Smooth muscle cell (in vitro differentiated cells): ENCODE measurements at regions not wholly inside any gene's neighbourhood (a gene's known extent, or its start where the extent isn't known, plus 50 kb on each side); places are given as distances from the start of the nearest gene placed in this dataset.

Experiments
- DNase-seq: peaks from one replicate; lab custom pipeline; 2025; ENCODE audit not compliant: unreplicated experiment; lab: John Stamatoyannopoulos, UW
- H2AFZ ChIP-seq: fragments of 200-600 bp; sonication (generic); 2 replicates; pipeline ENCODE4 v1.6.0; 2016; ENCODE audit warnings: antibody characterized with exemption, low read depth, mild to moderate bottlenecking
- H3F3A ChIP-seq: fragments of 200-600 bp; sonication (generic); 2 replicates; pipeline ENCODE4 v1.6.0; 2017; ENCODE audit warnings: antibody characterized with exemption, low read depth
- H3K27ac ChIP-seq: fragments of 200-600 bp; sonication (generic); 2 replicates; pipeline ENCODE4 v1.5.1; 2016; ENCODE audit warnings: low read depth, mild to moderate bottlenecking
- H3K27me3 ChIP-seq: fragments of 200-600 bp; sonication (generic); 2 replicates; pipeline ENCODE4 v1.6.1; 2016; ENCODE audit warnings: low read depth, mild to moderate bottlenecking
- H3K36me3 ChIP-seq: fragments of 200-600 bp; sonication (generic); 2 replicates; pipeline ENCODE4 v1.5.1; 2016; ENCODE audit warnings: low read depth
- H3K4me1 ChIP-seq: fragments of 200-600 bp; sonication (generic); 2 replicates; pipeline ENCODE4 v1.5.1; 2016; ENCODE audit warnings: low read depth
- H3K4me2 ChIP-seq: fragments of 200-600 bp; sonication (generic); 2 replicates; pipeline ENCODE4 v1.6.0; 2016; ENCODE audit warnings: mild to moderate bottlenecking
- H3K4me3 ChIP-seq: fragments of 200-600 bp; sonication (generic); 2 replicates; pipeline ENCODE4 v1.5.1; 2016; ENCODE audit warnings: mild to moderate bottlenecking
- H3K79me2 ChIP-seq: fragments of 200-600 bp; sonication (generic); 2 replicates; pipeline ENCODE4 v1.6.0; 2016; ENCODE audit warnings: low read depth, mild to moderate bottlenecking
- H3K9ac ChIP-seq: fragments of 200-600 bp; sonication (generic); 2 replicates; pipeline ENCODE4 v1.6.0; 2016; ENCODE audit warnings: low read depth
- H3K9me3 ChIP-seq: fragments of 200-600 bp; sonication (generic); replicated peaks from 2 replicates; pipeline ENCODE4 v1.5.1; 2016; ENCODE audit warnings: low read depth
- H4K20me1 ChIP-seq: fragments of 200-600 bp; sonication (generic); 2 replicates; pipeline ENCODE4 v1.6.0; 2016; ENCODE audit warnings: low read depth
- WGBS: methylation state at CpG from one replicate; pipeline ENCODE4 v1.1.7; 2016; ENCODE audit warnings: low lambda C conversion rate; 5-methylcytosine and 5-hydroxymethylcytosine counted together
- TF ChIP-seq, protein P1 (sequence below): fragments of 200-600 bp; sonication (generic); IDR thresholded peaks from 2 replicates; pipeline ENCODE4 v1.5.1; 2017; ENCODE audit warnings: borderline replicate concordance, mild to moderate bottlenecking, antibody characterized with exemption; ENCODE audit not compliant: insufficient read depth, poor library complexity, severe bottlenecking

DNA sequence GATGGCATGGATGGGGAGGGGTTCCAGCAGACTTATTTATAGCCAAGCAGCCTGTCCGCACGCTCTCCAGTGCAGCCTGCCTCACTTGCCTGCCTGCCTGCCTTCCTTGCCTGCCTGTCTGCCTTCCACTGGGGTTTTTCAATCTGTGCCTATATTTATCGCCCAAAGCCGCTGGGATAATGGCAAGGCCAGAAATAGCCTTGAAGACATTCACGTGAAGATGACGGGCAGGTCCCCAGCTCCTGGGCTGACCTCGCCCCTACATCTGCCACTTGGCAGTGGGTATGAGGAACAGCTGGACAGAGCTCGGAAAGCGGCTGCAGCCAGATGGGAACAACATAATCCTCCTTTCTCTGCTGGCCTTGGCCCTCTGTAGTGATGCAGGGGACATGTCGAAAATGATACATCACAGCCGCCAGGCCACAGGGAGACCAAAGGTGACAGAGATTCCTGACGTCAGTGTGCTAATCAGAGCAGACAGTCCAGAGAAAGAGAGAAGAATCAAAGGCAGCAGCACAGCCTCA, 53.3 kb downstream of the PITPNM2 start:
- Histone ChIP-seq H3K4me3 (no peak overlapping the region), H3K9ac (no peak overlapping the region), H3K79me2 (no peaks in the 10 kb centered on the region), H3F3A (no peaks in the 10 kb centered on the region), H4K20me1 (peaks cover 28% of the 10 kb centered on the region), H2AFZ (no peak overlapping the region), H3K27ac (no peak overlapping the region), H3K4me1 (peaks cover 3% of the 10 kb centered on the region), H3K36me3 (no peaks in the 10 kb centered on the region), H3K27me3 (no peaks in the 10 kb centered on the region), H3K9me3 (no peaks in the 10 kb centered on the region), H3K4me2 (no peak overlapping the region)
- 78% methylated on average over 12 of the region's 12 CpGs for WGBS
- TF ChIP-seq, protein P1, sequence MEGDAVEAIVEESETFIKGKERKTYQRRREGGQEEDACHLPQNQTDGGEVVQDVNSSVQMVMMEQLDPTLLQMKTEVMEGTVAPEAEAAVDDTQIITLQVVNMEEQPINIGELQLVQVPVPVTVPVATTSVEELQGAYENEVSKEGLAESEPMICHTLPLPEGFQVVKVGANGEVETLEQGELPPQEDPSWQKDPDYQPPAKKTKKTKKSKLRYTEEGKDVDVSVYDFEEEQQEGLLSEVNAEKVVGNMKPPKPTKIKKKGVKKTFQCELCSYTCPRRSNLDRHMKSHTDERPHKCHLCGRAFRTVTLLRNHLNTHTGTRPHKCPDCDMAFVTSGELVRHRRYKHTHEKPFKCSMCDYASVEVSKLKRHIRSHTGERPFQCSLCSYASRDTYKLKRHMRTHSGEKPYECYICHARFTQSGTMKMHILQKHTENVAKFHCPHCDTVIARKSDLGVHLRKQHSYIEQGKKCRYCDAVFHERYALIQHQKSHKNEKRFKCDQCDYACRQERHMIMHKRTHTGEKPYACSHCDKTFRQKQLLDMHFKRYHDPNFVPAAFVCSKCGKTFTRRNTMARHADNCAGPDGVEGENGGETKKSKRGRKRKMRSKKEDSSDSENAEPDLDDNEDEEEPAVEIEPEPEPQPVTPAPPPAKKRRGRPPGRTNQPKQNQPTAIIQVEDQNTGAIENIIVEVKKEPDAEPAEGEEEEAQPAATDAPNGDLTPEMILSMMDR = no peak
- no peak for DNase-seq

- Histone ChIP-seq H3K27me3 (no peaks in the 10 kb centered on the region), H3K79me2 (no peaks in the 10 kb centered on the region), H3K4me3 (no peak overlapping the region), H3K9me3 (no peaks in the 10 kb centered on the region), H3K36me3 (no peaks in the 10 kb centered on the region), H4K20me1 (peaks cover 28% of the 10 kb centered on the region), H3K4me1 (no peaks in the 10 kb centered on the region), H3K4me2 (no peak overlapping the region), H3K9ac (no peak overlapping the region), H2AFZ (no peak overlapping the region), H3F3A (no peaks in the 10 kb centered on the region), H3K27ac (no peak overlapping the region)
- TF ChIP-seq, protein P1 = no peak
- DNase-seq = no peak
- WGBS = 94% methylated on average over 5 of the region's 5 CpGs
These were observed 54.1 kb downstream of the PITPNM2 start for GRCh38 chr12:123096741-123097140.

- no peak overlapping the region for H2AFZ ChIP-seq
- no peaks in the 10 kb centered on the region for H3K79me2 ChIP-seq
- no peak overlapping the region for H3K9ac ChIP-seq
- TF ChIP-seq, protein P1 = no peak
- no peak overlapping the region for H3K27ac ChIP-seq
- H4K20me1 ChIP-seq = peaks cover 28% of the 10 kb centered on the region
- H3K27me3 ChIP-seq = no peaks in the 10 kb centered on the region
- WGBS = 96% methylated on average over 8 of the region's 8 CpGs
- H3K4me1 ChIP-seq = no peaks in the 10 kb centered on the region
- no peak overlapping the region for H3K4me2 ChIP-seq
- no peaks in the 10 kb centered on the region for H3K36me3 ChIP-seq
- no peak overlapping the region for H3K4me3 ChIP-seq
- no peaks in the 10 kb centered on the region for H3F3A ChIP-seq
- H3K9me3 ChIP-seq = no peaks in the 10 kb centered on the region
- no peak for DNase-seq
These were observed 54.7 kb downstream of the PITPNM2 start for GRCh38 chr12:123096182-123096581.
